IPS-20b (cell line): ENCODE measurements at regions not wholly inside any gene's neighbourhood (a gene's known extent, or its start where the extent isn't known, plus 50 kb on each side); places are given as distances from the start of the nearest gene placed in this dataset.

Experiments
- H3K27ac ChIP-seq: one replicate; pipeline ENCODE4 v1.5.1; 2013; ENCODE audit warnings: low read length
- H3K27me3 ChIP-seq: 2 replicates; pipeline ENCODE4 v1.6.1; 2013; ENCODE audit warnings: mild to moderate bottlenecking, low read length, inconsistent platforms; ENCODE audit not compliant: insufficient read depth
- H3K36me3 ChIP-seq: 2 replicates; pipeline ENCODE4 v1.6.1; 2013; ENCODE audit warnings: low read depth, mild to moderate bottlenecking, inconsistent platforms, low read length, moderate library complexity; ENCODE audit not compliant: insufficient read depth
- H3K4me1 ChIP-seq: 2 replicates; pipeline ENCODE4 v1.6.1; 2013; ENCODE audit warnings: mild to moderate bottlenecking, control low read depth, inconsistent platforms, low read length, moderate library complexity; ENCODE audit not compliant: insufficient read depth
- H3K4me3 ChIP-seq: 2 replicates; pipeline ENCODE4 v1.5.1; 2013; ENCODE audit warnings: mild to moderate bottlenecking, low read length, inconsistent platforms
- H3K9ac ChIP-seq: 2 replicates; pipeline ENCODE4 v1.6.1; 2013; ENCODE audit warnings: low read depth, mild to moderate bottlenecking, inconsistent platforms, low read length, moderate library complexity
- H3K9me3 ChIP-seq: 2 replicates; pipeline ENCODE4 v1.6.1; 2013; ENCODE audit warnings: mild to moderate bottlenecking, low read depth, low read length, inconsistent platforms; ENCODE audit not compliant: insufficient read depth

DNA sequence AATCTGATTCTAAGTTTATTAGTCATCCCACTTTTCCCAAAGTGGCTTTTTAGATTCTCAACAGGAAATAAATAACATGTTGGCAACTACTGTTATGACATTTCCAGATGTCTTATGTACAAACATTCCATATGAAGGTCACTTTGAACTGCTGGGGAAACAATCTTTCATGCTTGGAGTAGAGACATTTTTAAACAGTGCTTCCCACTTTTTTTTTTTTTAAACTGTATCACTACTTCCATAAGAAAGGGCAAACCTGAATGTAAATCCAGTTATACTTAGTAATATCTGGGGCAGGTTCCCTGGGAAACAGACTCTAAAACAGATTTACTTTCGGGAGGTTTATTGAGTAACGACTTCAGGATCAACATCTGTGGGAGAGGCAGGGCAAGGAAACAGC, 473.8 kb downstream of the TAFA4 start:
- H3K9ac ChIP-seq: no peak overlapping the region

DNA sequence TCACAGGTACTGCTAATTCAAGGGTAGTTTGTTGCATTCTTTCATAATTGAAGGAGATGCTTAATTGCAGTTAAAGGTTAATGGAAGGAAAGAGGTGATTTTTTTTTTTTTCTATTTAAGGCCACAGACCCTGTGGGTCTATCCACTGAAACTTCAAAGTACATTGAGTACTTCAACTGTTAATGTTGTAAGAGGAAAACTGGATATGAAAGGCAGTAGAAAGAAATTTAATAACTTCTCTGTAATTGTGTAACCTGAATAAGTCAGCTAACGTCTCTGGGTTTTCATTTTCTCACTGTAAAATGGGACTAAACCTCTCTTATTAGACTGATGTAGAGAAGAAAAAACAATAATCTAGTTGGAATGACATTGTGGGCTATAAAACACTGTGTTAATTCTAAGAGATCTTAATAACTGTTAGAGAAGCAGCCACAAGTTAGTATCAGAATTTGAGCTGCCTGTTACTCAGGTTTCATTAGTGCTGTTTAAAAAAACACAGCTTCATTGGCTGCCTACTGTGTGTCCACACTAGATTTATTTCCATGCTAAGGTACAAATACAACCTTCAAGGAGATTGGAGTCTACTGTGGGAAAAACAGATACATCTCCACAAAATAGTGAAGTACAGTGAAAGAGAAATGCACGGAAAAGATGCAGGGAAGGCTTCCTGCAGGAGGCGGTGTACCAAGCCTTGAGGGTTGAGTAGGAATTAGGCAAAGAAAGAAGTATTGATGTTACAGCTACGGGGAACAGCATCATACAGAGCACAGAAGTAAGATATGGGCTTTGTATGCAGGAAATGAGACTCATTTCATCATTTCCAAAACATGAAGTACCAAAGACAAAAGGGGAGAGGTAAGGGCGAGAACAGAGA, 483.6 kb downstream of the TAFA4 start:
- H3K27ac ChIP-seq: no peak overlapping the region
- no peaks in the 10 kb centered on the region for H3K36me3 ChIP-seq
- no peak overlapping the region for H3K4me3 ChIP-seq
- H3K9ac ChIP-seq: no peak overlapping the region
- no peaks in the 10 kb centered on the region for H3K9me3 ChIP-seq
- H3K27me3 ChIP-seq: no peaks in the 10 kb centered on the region
- H3K4me1 ChIP-seq: no peaks in the 10 kb centered on the region

More for the DNA sequence above, 473.8 kb downstream of the TAFA4 start:
- Histone ChIP-seq H3K9me3 (no peaks in the 10 kb centered on the region), H3K36me3 (no peaks in the 10 kb centered on the region), H3K4me1 (no peaks in the 10 kb centered on the region), H3K4me3 (no peak overlapping the region), H3K27me3 (no peaks in the 10 kb centered on the region), H3K27ac (no peak overlapping the region)

DNA sequence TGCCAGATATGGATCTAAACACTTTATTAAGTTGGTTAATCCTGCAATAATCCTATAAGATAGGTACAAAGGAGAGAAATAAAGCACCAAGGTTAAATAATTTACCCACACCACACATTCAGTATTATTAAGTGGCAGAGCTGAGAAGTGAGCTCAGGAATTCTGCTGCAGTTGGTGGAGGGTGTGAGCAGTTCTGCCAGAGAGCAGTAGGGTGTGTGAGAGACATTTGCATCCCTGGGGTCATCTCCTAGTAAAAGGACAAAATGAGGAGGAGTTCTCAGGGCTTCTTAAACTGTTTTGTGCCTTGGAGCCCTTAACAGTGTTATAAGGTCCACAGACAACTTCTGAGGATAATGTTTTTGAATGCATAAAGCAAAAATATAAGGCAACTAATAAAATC, 484.5 kb downstream of the TAFA4 start:
- no peaks in the 10 kb centered on the region for H3K4me1 ChIP-seq
- H3K27ac ChIP-seq: no peak overlapping the region
- no peak overlapping the region for H3K4me3 ChIP-seq
- no peaks in the 10 kb centered on the region for H3K36me3 ChIP-seq
- H3K9me3 ChIP-seq: no peaks in the 10 kb centered on the region
- H3K9ac ChIP-seq: no peak overlapping the region
- H3K27me3 ChIP-seq: no peaks in the 10 kb centered on the region

DNA sequence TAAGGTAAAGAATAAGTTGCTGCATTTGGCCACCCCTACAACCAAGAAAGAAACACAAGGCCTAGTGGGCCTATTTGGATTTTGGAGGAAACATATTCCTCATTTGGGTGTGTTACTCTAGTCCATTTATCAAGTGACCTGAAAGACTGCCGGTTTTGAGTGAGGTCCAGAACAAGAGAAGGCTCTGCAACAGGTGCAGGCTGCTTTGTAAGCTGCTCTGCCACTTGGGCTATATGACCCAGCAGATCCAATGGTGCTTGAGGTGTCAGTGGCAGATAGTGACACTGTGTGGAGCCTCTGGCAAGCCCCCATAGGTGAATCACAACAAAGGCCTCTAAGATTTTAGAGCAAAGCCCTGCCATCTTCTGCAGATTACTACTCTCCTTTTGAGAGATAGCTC, 491.3 kb downstream of the TAFA4 start:
- Histone ChIP-seq H3K36me3 (no peaks in the 10 kb centered on the region), H3K4me3 (no peak overlapping the region), H3K27me3 (no peaks in the 10 kb centered on the region)

DNA sequence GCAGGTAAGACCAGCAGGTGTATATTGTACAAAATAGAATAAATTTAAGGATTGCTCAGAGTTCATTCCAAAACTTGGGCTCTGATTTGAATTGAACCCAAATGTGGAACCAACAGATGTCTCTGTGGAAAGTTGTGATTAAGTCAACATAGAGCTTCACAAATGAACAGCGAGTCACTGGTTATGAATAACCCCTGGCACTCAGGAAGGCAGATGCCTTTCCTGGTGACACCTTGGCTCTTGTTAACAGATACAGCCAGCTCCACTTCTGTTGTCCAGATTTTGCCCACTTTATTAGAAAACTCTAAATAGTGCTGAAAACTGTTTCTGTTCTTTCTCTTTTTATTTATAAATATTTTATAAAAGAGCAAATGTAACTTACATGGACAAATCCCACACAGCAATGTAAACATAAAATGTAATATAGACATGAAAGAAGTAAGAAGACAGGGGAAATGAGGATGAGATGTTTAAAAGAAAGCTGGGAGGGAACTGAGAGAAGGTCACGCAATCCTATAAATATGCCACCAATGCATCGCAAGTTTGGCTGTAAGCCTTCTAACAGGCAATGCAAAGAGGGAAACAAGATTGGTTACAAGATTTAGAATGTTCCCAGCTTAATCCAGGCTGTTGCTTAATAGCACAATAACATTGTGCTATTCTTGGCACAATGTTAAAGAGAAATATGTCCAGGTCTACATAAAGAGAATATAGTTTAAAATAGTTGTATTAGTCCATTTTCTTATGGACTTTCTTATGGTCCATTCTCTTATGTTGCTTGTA, 495.5 kb downstream of the TAFA4 start:
- no peak overlapping the region for H3K27ac ChIP-seq
- no peaks in the 10 kb centered on the region for H3K36me3 ChIP-seq
- H3K4me3 ChIP-seq: no peak overlapping the region
- H3K9me3 ChIP-seq: peaks cover 10% of the 10 kb centered on the region
- H3K9ac ChIP-seq: no peak overlapping the region
- no peaks in the 10 kb centered on the region for H3K27me3 ChIP-seq
- H3K4me1 ChIP-seq: no peaks in the 10 kb centered on the region

More for the DNA sequence above, 491.3 kb downstream of the TAFA4 start:
- Histone ChIP-seq H3K4me1 (no peaks in the 10 kb centered on the region), H3K9me3 (peaks cover 10% of the 10 kb centered on the region), H3K9ac (no peak overlapping the region), H3K27ac (no peak overlapping the region)

DNA sequence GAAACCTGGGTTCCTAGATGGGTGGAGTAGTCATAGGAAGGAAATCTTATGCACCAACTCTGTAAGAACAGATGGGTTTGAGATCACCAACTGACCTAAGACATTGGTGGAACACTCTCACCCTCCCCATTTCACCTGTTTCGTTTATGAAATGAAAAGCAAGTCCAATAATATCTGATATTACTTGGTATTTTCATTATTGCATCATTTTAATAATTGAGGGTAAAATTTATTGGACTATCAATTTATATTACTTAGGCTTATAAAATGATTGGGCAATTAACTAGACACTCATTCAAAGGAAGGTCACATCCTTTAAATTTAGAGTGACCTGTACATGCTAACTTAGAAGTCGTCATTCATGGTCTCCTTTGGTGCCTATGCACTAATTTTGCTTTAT, 503.9 kb downstream of the TAFA4 start:
- Histone ChIP-seq H3K4me1 (no peaks in the 10 kb centered on the region), H3K27me3 (no peaks in the 10 kb centered on the region), H3K27ac (no peak overlapping the region), H3K9me3 (no peaks in the 10 kb centered on the region), H3K9ac (no peak overlapping the region), H3K36me3 (no peaks in the 10 kb centered on the region), H3K4me3 (no peak overlapping the region)

GRCh38 chr3:68424796-68425460, 507.4 kb downstream of the TAFA4 start:
- no peak overlapping the region for H3K27ac ChIP-seq
- no peaks in the 10 kb centered on the region for H3K9me3 ChIP-seq
- H3K27me3 ChIP-seq: no peaks in the 10 kb centered on the region
- H3K9ac ChIP-seq: no peak overlapping the region
- no peak overlapping the region for H3K4me3 ChIP-seq
- H3K4me1 ChIP-seq: no peaks in the 10 kb centered on the region
- H3K36me3 ChIP-seq: no peaks in the 10 kb centered on the region

- Histone ChIP-seq H3K36me3 (no peaks in the 10 kb centered on the region), H3K27me3 (no peaks in the 10 kb centered on the region), H3K9me3 (no peaks in the 10 kb centered on the region), H3K4me3 (no peak overlapping the region), H3K27ac (no peak overlapping the region), H3K4me1 (no peaks in the 10 kb centered on the region), H3K9ac (no peak overlapping the region)
Measured at GRCh38 chr3:68408626-68409025, 523.7 kb downstream of the TAFA4 start.

- no peak overlapping the region for H3K9ac ChIP-seq
- no peak overlapping the region for H3K4me3 ChIP-seq
- H3K27ac ChIP-seq: no peak overlapping the region
- H3K9me3 ChIP-seq: no peaks in the 10 kb centered on the region
- no peaks in the 10 kb centered on the region for H3K27me3 ChIP-seq
- H3K36me3 ChIP-seq: no peaks in the 10 kb centered on the region
- H3K4me1 ChIP-seq: no peaks in the 10 kb centered on the region
Measured at GRCh38 chr3:68403741-68404140, 528.6 kb downstream of the TAFA4 start.

DNA sequence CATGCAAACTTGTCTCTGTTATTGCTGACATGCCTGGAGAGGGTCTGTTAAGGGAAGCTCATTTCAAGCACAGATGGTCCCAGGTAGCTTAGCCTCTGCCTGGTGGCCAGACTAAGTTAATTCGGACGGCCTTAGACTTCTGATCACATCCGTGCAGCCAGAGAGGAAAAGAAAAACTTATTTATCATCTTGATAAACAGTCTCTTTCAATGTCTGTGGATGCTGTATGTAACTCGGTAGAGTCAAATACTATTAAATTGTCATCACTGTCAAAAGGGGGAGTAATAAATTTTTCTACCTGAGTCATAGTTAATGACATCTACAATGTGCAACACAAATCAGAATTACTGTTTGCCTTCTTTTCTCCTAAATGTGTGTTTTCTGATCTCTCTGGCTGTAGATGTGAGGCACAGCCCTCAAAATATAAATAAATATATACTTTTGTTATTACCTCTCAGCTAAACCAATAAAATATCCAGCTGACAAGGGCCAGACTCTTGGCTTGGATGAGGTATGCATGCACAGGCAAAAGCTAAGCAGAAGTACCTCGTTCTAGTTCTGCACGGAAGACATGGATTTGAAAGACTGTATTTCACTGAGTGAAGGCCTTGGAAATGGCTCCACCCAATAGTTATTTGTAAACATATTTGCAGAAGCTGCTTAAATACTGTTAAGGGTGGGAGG, 530.0 kb downstream of the TAFA4 start:
- Histone ChIP-seq H3K36me3 (no peaks in the 10 kb centered on the region), H3K4me1 (no peaks in the 10 kb centered on the region), H3K27ac (no peak overlapping the region), H3K9me3 (no peaks in the 10 kb centered on the region), H3K4me3 (no peak overlapping the region), H3K27me3 (no peaks in the 10 kb centered on the region), H3K9ac (no peak overlapping the region)

- Histone ChIP-seq H3K27ac (no peak overlapping the region), H3K4me3 (no peak overlapping the region), H3K36me3 (no peaks in the 10 kb centered on the region), H3K4me1 (no peaks in the 10 kb centered on the region), H3K9ac (no peak overlapping the region), H3K27me3 (no peaks in the 10 kb centered on the region), H3K9me3 (peaks cover 12% of the 10 kb centered on the region; the same call in 1 of the 2 replicates)
Measured at GRCh38 chr3:68378631-68379030, 553.7 kb downstream of the TAFA4 start.
